NCI-H1694 treated with DMSO at 0.1 percent for 48 hours (cell line): ENCODE measurements at regions not wholly inside any gene's neighbourhood (a gene's known extent, or its start where the extent isn't known, plus 50 kb on each side); places are given as distances from the start of the nearest gene placed in this dataset.

Source experiments
- DNase-seq: peaks from one replicate; lab custom pipeline; 2025; lab: John Stamatoyannopoulos, UW

DNA sequence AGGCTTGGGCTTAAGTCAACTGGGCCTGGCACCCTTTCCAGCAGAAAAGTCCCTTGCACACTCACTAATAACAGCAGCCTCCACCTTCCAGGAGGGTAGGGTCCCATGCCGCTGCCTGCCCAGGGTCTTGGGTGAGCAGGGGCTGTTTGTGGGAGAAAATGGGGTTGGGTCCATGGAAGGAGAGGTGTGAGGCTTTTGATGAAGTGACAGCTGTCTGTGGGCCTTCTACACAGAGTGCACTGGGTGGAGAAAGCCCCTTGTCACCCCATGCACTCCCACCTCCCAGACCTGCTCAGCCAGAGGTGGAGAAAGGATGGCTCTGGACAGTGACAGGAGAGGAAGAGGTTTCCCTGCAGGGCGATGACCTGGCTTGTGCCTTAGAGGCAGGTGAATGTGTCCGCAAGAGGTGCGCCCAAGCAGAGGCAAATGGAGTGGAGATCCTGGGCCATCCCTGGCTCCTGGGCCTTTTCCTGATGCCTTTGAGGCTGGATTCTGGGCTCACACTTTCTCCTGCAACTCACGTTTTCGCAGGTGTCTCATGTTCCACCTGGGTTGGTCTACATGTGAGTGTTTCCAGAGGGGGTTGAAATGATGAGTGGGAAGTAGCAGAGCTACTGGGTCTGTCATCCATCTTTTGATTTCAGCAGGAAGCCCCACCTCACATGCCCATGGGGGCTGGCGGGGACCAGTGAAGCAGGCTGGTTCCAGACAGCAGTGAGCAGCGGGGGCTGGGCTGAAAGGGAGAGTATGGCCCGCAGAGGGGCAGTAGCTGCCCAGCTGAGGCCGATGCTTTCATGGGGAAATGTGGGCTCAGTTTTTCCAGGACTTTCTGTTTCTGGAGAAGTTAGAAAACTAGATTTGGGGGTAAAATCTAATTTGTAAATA lies 85.2 kb upstream of the PRR23E start:
- no peak for DNase-seq

DNA sequence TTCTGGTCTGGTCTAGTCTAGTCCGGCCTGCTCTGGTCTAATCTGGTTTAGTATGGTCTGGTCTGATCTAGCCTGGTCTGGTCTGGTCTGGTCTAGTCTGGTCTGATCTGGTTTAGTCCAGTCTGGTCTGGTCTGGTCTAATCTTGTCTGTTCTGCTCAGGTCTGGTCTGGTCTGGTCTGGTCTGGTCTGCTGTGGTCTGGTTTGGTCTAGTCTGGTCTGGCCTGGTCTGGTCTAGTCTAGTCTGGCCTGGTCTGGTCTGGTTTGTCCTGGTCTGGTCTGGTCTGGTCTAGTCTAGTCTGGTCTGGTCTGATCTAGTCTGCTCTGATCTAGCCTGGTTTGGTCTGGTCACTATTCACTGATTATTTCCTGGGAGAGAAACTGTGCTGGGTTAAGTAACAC lies 84.1 kb upstream of the PRR23E start:
- no peak for DNase-seq

DNA sequence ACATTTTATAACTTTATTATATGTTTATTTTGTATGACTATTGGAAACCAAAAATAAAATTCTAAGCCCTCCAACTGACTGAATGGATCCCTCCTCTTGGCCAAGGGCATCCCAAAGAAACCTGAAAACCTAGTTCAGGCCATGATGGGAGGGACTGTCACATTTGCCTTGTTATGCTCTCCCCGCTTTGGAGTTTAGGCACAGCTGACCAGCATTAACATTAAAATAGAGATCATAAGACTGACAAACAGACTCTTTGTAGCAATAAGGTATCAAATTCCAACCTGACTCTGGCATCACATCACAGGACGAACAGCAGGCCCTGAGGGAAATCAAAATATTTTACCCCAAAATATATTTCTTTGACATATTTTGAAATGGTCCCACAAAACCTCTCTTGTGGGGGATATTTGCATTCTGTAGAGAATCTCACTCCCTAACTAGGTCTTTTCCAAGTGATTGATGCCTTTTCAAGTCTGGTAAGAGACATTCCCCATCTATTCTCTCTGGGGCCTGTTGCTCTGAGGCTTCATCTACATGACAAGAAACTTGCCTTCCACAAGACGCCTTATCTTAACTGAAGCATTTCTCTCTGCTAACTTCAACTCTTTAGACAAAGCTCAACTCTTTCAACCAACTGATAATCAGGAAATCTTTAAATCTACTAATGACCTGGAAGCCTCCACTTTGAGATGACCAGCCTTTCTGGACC lies 81.8 kb upstream of the PRR23E start:
- DNase-seq, result no peak

DNA sequence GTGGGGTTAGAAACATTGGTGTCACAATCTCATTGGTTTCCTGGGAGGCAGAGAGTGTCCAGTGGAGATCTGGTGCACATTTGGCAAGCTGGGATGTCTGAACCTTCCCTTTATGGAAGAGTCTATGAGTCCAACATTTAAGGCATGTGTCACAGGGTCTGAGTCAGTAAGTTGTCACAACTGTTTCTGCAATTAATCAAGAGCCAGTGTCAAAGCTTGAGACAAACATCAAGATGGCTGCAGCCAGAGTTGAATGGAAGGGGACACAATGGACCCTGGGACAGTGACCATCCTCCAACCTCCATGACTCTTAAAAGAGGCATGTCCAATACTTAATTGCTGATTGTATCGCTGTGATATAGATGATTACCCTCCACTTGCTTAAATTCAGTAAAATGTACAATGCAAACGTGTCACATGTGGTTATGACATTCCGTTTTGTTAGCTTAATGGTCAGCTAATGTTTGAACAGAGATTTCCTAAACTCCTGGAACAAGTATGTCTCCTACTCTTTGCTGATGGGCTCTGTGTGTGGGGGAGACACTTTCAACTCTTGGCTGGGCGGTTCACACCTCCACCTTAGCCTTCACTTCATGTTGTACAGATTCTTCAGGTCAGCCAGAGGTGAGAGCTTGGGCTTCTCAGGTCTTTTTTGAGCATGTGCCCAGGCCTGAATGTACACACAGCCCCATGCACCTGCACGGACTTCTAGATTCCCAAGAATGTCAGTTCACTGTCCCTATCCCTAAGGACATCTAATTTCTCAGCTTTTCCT lies 79.9 kb upstream of the PRR23E start:
- no peak for DNase-seq

DNA sequence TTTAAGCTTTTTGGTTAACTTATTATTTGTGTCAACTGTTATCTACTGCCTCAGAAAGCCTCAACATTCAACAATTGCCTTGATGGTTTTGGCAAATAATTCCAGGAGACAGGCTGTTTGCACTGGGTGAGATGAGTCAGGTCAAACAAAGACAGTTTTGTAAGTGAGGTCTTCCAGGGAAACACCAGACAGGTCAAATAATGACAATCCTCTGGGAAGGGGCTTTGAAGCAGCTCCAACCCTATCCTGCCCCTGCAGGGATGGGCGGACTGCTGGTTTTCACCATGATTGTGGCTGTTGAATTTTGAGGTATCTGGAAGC lies 79.4 kb upstream of the PRR23E start:
- no peak for DNase-seq

DNA sequence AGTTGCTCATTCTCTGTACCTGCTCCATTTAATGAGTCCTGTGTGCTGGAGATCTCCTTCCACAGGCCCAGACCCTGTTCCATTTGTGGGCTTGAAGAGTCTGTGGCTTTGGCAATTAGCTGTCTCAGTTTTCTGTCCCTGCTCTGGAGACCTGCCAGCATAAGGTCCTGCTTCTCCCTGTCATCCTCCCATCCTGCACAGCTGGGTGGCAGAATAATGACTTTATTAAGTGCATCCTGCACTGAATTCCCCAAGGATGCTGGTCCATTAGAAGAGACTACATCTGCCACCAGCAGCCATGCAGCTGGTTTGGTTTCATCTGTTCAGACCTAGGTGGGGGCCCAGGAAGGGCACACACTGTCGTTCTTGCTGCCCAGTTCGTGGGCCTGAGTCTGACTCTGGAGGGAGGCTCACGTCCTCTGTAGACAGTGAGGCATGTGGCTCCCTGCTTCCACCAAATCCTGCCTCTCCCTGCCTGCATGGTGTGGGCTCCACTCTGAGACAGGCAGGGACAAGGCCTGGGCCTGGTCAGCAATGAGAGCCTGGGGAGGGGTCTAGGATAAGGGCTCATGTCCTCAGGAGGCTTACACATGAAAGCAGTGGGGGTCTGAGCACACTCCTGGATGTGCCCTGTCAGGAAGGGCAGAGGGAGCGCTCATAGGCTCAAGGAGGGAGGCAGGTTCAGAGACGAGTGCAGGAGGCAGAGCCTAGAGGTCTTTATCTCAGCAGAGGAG lies 78.4 kb upstream of the PRR23E start:
- peak; percentile 78 for DNase-seq

DNA sequence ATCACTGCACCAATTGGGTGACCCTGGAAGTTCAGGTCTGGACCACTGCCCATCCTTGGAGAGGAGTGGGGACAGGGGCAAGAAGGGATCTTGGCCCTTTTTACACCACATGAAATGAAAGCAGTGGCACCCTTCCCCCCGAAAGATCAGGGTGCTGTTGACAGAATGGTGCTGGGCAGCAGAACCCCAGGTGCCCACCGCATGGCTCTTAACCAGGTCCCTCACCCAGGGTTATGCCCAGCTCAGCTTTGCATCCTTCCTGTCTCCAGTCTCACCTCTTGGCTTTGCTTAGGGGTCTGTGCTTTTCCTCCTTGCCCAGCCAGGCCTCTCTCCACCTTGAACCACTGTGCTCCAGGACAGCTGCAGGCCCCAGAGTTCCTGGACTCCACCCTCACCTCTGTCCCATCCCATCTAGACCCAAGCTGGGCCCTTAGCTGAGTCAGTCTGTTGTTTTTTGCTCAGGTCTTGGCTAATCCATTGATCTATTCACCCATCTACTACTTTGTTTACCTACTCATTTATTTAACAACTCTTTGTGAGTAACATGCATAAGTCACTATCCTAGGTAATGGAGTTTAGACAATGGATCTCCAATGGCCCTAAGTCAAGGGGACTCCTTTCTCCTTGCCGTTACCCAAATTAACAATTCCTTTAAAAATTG lies 77.1 kb upstream of the PRR23E start:
- DNase-seq, result no peak

DNA sequence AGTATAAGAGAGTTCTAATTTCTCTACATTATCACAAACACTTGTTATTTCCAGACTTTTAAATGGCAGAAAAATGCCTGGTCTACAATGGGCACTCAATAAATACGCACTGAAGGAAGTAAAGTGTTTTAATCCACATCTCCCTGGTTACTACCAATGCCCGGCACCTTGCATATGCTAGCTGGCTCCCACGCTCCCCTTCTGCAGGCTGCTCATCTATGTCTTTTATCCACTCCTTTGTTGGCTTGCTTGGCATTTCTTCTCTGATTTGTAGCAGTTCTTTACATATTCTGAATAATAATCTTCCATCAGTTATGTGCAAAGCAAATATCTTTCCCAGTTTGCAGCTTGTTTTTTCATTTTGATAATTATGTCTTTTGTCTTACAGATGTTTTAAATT lies 74.6 kb upstream of the PRR23E start:
- DNase-seq, result no peak

DNA sequence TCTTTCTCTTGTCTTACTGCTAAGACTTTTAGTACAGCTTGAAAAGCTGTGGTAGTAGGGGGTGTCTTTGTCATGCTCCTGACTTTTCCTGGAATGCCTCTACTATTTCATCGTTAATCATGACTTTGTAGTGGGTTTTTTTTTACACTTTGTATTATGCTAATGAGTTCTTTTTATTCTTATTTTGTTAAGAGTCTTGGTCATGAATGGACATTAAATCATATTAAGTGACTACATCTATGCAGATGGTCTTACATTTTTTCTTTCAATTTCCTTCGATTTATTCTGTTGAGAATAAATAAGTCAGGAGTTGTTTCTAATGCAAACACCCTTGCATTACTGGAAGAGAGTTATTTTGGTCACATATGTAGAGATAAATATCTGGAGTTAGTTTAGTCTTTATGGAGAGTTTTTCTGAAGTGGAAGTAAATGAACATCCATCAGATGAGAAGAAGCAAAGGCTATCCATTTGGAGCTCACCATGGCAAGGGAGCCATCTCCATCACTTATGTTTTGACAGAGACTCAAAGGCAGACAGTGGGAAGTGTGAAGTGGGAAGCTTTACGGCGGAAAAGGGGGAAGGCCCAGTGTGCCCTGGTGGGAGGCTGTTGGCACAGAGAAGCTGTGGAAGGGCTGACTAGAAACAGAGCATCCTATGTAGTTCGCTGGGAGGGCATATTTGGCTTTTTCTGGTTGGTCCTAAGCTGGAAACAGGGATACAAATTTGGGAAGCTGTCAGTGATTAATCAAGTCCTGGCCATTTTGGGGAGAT lies 73.1 kb upstream of the PRR23E start:
- DNase-seq, result no peak

DNA sequence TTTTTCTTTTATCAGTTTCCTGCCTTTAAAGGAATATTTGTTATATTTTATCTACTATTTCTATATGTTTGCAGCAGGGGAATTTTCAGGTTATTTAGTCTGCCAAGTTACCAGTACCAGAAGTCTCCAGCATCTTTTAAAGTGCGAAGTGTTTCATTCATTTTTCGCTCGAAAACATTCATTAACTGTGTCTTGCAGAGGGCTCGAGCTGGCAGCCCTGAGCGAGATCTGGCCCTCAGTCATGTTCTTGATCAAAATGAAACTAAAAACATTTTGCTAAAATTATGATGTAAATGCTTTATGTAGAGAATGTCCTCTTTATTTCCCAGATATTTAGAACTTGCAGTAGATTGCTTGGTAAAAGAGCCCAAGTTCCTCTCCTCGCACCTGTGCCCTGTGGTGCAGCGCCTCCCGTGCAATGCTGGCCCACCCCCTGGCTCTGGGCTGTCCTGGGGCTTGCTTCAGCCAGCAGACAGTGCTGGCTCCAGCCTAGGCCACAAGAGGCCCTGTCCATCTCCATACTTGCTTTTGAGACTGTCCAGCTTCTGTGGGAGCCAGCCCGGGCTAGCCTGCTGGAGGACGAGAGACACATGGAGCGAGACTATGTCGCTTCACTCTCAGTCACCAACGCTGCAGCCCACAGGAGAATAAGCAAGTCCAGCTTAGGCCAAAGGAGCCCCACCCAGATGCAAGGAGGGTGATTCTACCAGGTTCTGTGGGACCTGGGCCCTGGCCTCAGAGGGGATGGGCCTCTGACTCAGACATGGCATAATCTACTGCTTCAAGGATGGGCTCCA lies 71.9 kb upstream of the PRR23E start:
- DNase-seq, result no peak

DNA sequence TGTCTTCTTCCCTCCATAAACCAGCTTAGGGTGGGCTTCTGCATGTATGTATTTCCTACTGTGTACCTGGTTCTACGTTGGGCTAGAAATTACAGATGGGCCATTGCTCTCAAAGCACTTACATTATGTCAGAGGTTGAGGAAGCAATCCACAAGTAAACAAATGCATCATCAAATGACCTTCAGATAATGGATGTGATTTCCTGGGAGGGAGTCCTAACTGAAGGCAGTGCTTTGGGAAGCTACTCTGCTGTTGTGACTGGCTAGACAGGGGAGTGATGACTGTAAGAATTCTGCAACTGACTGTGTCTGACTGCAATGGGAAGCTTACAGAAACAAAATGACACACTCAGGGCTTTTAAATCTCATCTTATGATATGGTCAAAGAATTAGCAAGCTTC lies 71.0 kb upstream of the PRR23E start:
- DNase-seq, result no peak

DNA sequence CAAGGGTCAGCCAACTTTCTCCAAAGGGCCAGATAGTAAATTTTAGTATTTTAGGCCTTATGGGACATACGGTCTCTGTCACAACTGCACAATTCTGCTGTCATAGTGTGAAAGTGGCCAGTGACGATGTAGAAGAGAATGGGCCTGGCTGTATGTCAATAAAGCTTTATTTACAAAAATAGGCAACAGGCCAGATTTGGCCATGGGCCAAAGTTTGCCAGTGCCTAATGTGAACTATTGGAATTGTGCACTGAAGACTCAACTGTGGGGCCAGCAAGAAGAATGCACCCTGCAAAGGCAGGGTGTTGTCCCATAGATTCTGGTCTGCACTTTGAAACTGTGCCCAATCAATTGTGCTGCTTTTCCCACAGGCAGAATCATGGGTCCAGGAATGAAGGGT lies 69.4 kb upstream of the PRR23E start:
- no peak for DNase-seq

DNA sequence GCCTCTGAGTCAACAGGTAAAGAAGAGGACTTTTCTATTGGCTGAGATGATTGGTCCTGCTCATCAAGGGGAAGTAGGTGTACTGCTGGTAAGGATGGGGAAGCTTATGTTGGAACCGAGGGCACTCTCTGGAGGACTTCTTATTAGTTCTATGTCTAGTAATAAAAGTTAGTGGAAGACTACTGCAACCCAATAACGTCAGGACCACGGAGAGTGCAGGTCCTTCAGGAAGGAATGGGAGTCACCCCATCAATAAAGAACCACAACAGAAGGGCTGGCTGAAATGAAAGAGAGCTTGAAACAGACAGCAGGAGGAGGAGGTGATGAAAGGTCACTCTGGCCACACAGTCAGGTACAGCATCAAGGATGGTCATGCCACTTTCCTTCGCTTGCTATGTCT lies 68.8 kb upstream of the PRR23E start:
- no peak for DNase-seq

DNA sequence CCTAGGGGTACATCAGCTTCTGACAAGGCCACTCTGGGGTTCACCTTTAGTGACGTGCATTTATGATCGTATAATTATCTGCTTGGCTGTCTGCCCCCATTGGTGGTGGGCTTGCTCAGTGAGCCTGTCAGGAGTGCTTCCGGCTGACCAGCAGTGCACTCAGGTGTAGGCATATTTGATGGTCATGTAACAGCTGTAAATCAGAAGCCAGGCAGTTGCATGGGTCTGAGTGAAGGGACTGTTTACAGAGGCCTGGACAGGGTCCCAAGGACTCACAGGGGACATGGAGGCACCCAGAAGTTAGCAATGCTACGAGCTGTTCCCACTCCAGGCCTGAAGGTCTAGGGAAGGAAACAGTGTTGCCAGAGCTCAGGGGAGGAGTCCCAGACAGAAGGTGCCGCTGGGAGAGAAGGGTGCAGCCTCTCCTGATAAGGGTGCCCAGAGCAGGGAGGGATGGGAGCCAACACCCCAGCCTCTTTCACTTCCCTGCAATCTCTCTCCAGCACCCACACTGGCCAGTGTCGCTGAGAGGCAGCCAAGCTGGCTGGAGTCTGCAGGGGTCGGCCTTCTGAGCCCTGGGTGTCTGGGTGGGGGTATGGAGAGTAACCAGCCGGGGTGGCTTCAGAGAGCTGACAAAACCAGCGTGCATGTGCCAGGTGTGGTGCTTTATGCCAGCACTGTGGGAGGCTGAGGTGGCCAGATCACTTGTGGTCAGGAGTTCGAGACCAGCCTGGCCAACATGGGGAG lies 61.3 kb upstream of the PRR23E start:
- no peak for DNase-seq

DNA sequence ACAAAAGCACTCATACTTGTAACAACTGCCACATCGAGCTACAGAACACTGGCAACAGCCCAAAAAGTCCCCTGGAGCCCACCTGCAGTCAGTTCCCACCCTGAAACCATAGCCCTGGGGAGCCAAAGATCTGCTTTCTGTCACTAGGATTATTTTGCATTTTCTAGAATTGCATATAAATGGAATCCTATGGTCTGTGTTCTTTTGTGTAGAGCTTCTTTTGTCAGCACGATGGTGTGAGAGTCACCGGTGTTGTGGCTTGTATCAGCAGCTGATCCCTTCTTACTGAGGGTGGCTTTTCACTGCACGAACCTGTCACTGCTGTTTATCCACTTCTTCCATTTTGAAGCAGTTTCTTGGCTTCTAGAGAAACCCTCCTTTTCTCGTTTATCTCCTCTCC lies 60.1 kb upstream of the PRR23E start:
- no peak for DNase-seq

DNA sequence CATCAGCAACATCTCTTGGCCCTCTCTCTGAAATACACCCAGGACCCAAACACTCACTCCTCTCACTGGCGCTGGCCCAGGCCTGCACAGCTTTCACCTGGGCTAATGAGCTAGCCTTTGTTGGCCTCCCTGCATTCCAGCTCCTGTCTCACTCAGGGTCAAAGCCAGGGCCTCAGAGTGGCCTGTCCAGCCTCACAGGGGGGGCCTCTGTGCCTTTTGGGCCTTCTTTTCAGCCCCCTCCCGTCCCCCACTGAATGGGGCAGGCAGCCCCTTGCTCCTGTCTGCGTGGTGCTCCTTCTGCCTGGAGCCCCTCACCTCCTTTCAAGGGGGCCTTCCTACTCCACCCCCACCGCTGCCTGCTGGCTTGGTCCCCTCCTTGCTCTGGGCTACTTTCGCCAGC lies 59.0 kb upstream of the PRR23E start:
- no peak for DNase-seq

DNA sequence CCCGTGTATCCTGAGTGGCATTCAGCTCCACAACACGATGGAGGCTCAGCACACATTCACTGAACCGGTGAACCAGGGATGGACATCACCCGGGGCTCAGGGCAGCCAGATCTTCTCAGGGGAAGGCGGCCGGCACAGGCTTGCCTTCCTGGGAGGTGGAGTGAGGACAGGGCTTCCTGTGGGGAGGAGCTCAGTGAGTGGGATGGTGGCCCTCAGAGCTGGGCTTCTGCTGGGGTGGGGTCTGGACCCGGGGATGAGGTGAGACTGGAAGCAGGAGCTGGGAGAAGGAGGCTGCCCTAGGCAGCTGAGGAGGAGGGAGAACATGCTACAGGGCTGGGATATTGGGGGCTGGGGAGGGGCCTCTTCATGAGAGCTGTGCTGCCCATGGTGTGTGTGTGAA lies 58.5 kb upstream of the PRR23E start:
- DNase-seq, result no peak

DNA sequence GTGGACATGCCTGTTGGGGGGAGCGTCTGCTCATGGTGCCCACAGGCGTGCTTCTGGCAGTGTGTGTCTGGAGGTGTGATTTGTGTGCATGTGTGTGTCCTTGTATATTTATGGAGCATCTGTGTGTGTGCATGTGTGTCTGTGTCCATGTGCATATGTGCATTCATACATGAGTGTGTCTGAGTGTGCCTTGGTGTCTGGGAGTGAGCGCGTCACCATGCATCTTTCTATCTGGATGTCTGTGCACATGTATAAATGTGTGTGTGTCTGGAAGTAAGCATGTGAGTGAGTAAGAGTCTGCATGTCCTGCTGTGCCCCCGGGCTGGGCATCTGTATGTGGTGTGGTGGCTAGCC lies 58.1 kb upstream of the PRR23E start:
- DNase-seq, result no peak

DNA sequence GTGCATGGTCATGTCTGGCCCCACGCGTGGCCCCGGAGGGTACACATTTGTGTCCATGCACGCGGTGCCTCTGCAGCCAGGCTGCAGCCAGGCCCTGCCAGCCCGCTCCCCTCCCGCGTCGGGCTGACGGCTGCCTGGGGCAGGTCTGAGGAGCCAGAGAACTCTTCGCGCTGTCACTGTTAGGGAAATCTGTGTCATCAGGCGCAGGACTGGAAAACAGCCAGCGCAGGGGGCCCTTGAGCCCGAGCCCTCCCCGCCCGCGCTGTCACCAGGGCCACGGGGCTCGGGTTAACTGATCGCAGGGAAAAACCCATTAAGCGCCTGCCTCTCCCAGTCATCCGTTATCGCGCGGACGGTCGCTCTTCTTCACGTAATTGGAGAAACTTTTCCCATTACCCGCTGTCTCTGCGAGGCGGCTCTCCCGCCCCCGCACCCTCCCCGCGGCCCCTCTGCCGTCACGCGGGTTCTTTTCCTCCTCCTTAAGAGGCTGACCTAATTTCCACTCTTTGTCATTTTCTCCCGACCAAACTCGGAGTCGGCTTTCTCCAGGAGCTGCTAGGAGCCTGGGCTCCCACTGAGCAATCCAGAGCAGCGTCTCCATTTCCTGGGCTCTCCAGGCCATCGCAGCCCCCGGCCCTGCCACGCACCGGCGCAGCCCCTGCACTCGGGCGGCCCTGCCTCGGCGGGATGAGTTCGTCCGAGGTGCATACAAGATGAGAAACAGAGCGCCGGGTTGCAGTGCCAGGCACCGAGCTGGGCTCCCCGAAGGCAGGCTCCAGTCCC lies 57.5 kb upstream of the PRR23E start:
- DNase-seq, result no peak
